ENCODE measurements at regions not wholly inside any gene's neighbourhood (a gene's known extent, or its start where the extent isn't known, plus 50 kb on each side); places are given as distances from the start of the nearest gene placed in this dataset.

DNA sequence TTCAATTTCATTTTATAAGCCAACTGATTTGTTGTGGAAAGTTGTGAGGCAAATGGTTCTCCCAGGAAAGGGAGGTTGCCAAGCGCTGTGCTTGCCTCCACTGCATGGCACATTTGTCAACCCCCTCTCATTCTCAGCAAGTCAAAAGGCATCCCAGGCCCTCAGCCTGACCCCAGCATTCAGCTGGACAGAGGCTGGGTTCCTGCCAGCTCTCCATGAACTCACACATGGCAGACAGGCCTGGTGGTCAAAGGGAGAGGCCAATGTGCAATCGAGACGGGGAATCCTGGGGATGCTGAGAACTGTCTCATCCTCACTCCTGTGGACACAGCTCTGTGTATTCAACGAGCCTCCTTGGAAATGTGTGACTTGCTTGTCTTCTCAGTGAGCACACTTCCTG, 106.0 kb upstream of the CDH4 start:
- Histone ChIP-seq H2BK120ac (replicated peaks; ENCODE audit: low read depth, low read length) (no peak overlapping the region), H3K9ac (replicated peaks in 1 of 4; ENCODE audit: extremely low read depth in 1 of 4, low read depth in 3 of 4, low read length in 3 of 4) (no peak overlapping the region), H3K27me3 (replicated peaks in 1 of 4; ENCODE audit: control insufficient read depth in 3 of 4, extremely low read depth in 1 of 4, insufficient read depth in 3 of 4, low read length in 3 of 4) (peaks cover 2 to 28% (median 15%) of the 10 kb centered on the region in 4 experiments; a peak in 5 of 7 replicates), H3K36me3 (ENCODE audit: control insufficient read depth in 2 of 4, insufficient read depth in 4 of 4, low read length in 3 of 4) (no peaks in the 10 kb centered on the region), H3K4ac (replicated peaks; ENCODE audit: insufficient read length, low read depth, low read length) (no peak overlapping the region), H3K18ac (ENCODE audit: extremely low read depth, low read length) (no peak overlapping the region), H2AK5ac (ENCODE audit: low read depth, low read length) (no peak overlapping the region), H4K91ac (replicated peaks; ENCODE audit: insufficient read length, low read length) (no peak overlapping the region), H2AFZ (ENCODE audit: low read length) (no peak overlapping the region; the same call in 1 of the 2 replicates), H3K56ac (replicated peaks; ENCODE audit: insufficient read length, low read depth, low read length) (no peak overlapping the region), H2BK15ac (ENCODE audit: low read length) (no peak overlapping the region), H2BK20ac (ENCODE audit: low read length) (no peak overlapping the region), H3K4me3 (ENCODE audit: extremely low read depth in 1 of 4, insufficient read depth in 2 of 4, low read depth in 3 of 4, low read length in 4 of 4) (no peak overlapping the region), H3K79me1 (ENCODE audit: low read depth, low read length) (no peaks in the 10 kb centered on the region), H3K9me3 (ENCODE audit: insufficient read depth in 2 of 2, low read depth in 1 of 2, low read length in 1 of 2) (no peaks in the 10 kb centered on the region), H3K4me1 (replicated peaks in 1 of 4; ENCODE audit: control insufficient read depth in 3 of 4, insufficient read depth in 4 of 4, low read length in 3 of 4) (no peaks in the 10 kb centered on the region), H2BK12ac (ENCODE audit: low read depth, low read length) (no peak overlapping the region), H4K5ac (ENCODE audit: insufficient read length, low read depth, low read length) (no peak overlapping the region), H3K14ac (ENCODE audit: insufficient read length) (no peak overlapping the region), H3K79me2 (ENCODE audit: control insufficient read depth in 1 of 2, insufficient read depth in 2 of 2, low read length in 2 of 2) (no peaks in the 10 kb centered on the region), H4K20me1 (replicated peaks in 1 of 2; ENCODE audit: control insufficient read depth in 1 of 2, insufficient read depth in 2 of 2, low read length in 2 of 2) (peaks cover 0 to 1% of the 10 kb centered on the region in 2 experiments), H4K8ac (ENCODE audit: extremely low read depth, insufficient read depth, low read length) (no peak overlapping the region), H3K27ac (ENCODE audit: low read depth, low read length) (no peak overlapping the region), H3K23ac (ENCODE audit: insufficient read length) (no peak overlapping the region), H3K4me2 (ENCODE audit: insufficient read depth in 1 of 2, low read depth in 2 of 2, low read length in 2 of 2) (no peak overlapping the region), H2BK5ac (ENCODE audit: low read depth, low read length) (no peak overlapping the region), H3K23me2 (ENCODE audit: low read depth, low read length) (0 out of 2 replicates have a peak, but pooled peaks cover 2% of the 10 kb centered on the region)
- WGBS, 2 experiments (ENCODE audit: extremely low coverage in 1 of 2, insufficient coverage in 1 of 2, insufficient read length in 1 of 2, insufficient replicate concordance in 2 of 2, low coverage in 1 of 2, low lambda C conversion rate in 2 of 2, missing lambda C conversion rate in 1 of 2) = 85% methylated on average over 4 of the region's 4 CpGs; no CpG with 5 or more reads in 1 of the 2 experiments
- FAIRE-seq (no peak), DNase-seq (ENCODE audit: low read depth in 1 of 2, low spot score in 2 of 2) (no peak)
- POLR2A ChIA-PET (ENCODE audit: partially characterized antibody) = no interaction called here
- CTCF ChIA-PET (ENCODE audit: partially characterized antibody) = interaction anchor here (0.6 to 1.3 kb wide), 5 partner anchors 9 to 168 kb away, joined by 3 to 4 read pairs (median 3); no protein-coding TSS in a partner anchor
- TF ChIP-seq PHF8 (conservative IDR thresholded peaks at IDR 0.05; ENCODE audit: low read depth, low read length) = no peak
- no peak for TF ChIP-seq CBX8 (IDR thresholded peaks at IDR 0.05; ENCODE audit: borderline replicate concordance, low read depth, low read length)
- TF ChIP-seq TCF12 (IDR thresholded peaks at IDR 0.05; ENCODE audit: low read depth, low read length) = no peak
- TF ChIP-seq, protein P1, sequence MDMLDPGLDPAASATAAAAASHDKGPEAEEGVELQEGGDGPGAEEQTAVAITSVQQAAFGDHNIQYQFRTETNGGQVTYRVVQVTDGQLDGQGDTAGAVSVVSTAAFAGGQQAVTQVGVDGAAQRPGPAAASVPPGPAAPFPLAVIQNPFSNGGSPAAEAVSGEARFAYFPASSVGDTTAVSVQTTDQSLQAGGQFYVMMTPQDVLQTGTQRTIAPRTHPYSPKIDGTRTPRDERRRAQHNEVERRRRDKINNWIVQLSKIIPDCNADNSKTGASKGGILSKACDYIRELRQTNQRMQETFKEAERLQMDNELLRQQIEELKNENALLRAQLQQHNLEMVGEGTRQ (IDR thresholded peaks at IDR 0.05; ENCODE audit: low read length) = no peak
- TF ChIP-seq NANOG (IDR thresholded peaks at IDR 0.05; ENCODE audit: insufficient read depth, low read depth, low read length, poor library complexity, severe bottlenecking) = no peak
- TF ChIP-seq HDAC2 (IDR thresholded peaks at IDR 0.05; ENCODE audit: borderline replicate concordance in 1 of 2, low read depth in 2 of 2, low read length in 2 of 2) = no peak

Measured in H1 (cell line).